CD4-positive, CD25-positive, alpha-beta regulatory T cell (primary cell): ENCODE measurements at regions not wholly inside any gene's neighbourhood (a gene's known extent, or its start where the extent isn't known, plus 50 kb on each side); places are given as distances from the start of the nearest gene placed in this dataset.
A peak's percentile ranks its signal among the peaks of the same experiment; 100 is the strongest.
"Not testable (repeated sequence)": the region's sequence is repeated elsewhere in the genome, so short reads cannot be mapped to it uniquely, and the experiment has no call there.

ENCODE experiments used
- ATAC-seq, 2 donors: fragments of 150-1000 bp; cut with Tn5 transposase; one replicate each; pipeline ENCODE4 v1.10.0; 2021; ENCODE audit warnings: low read depth in 2 of 2, moderate number of reproducible peaks in 2 of 2, moderate library complexity in 1 of 2
- DNase-seq, 3 donors: peaks; one replicate each; pipeline versions ENCODE4 v3.0.0 to v3.0.0-alpha.2; 2012 to 2022; ENCODE audit warnings: mixed read lengths in 1 of 3
- H3K27ac ChIP-seq: one replicate; pipeline ENCODE4 v1.7.0; 2013; ENCODE audit warnings: mild to moderate bottlenecking, low read length; ENCODE audit not compliant: insufficient read depth, poor library complexity, severe bottlenecking
- H3K27me3 ChIP-seq: one replicate; pipeline ENCODE4 v1.7.0; 2013; ENCODE audit warnings: low read length; ENCODE audit not compliant: control insufficient read depth, insufficient read depth
- H3K36me3 ChIP-seq: one replicate; pipeline ENCODE4 v1.7.0; 2013; ENCODE audit warnings: mild to moderate bottlenecking, low read length, moderate library complexity; ENCODE audit not compliant: control insufficient read depth, insufficient read depth
- H3K4me1 ChIP-seq: 2 replicates; pipeline ENCODE4 v1.7.0; 2013; ENCODE audit warnings: mild to moderate bottlenecking, low read length; ENCODE audit not compliant: insufficient read depth, control insufficient read depth, poor library complexity, severe bottlenecking
- H3K4me3 ChIP-seq: one replicate; pipeline ENCODE4 v1.7.0; 2013; ENCODE audit warnings: low read depth, mild to moderate bottlenecking, low read length, moderate library complexity
- H3K9me3 ChIP-seq, 2 experiments: 1 replicate in 1 of 2; 2 replicates in 1 of 2; pipeline ENCODE4 v1.7.0; 2013; ENCODE audit warnings: low read length in 2 of 2, mild to moderate bottlenecking in 1 of 2, moderate library complexity in 1 of 2; ENCODE audit not compliant: control insufficient read depth in 2 of 2
- H3K27ac Mint-ChIP-seq, 3 donors: one replicate each; pipeline ENCODE4 v1.8.0; 2020 to 2022; ENCODE audit warnings: mild to moderate bottlenecking in 3 of 3, mixed read lengths in 3 of 3, moderate library complexity in 2 of 3
- H3K27me3 Mint-ChIP-seq: one replicate; pipeline ENCODE4 v1.8.0; 2022; ENCODE audit warnings: mild to moderate bottlenecking, mixed read lengths
- H3K36me3 Mint-ChIP-seq: one replicate; pipeline ENCODE4 v1.8.0; 2020; ENCODE audit warnings: mixed read lengths
- H3K4me1 Mint-ChIP-seq, 4 donors: one replicate each; pipeline ENCODE4 v1.8.0; 2020 to 2022; ENCODE audit warnings: mixed read lengths in 4 of 4, mild to moderate bottlenecking in 1 of 4
- H3K4me3 Mint-ChIP-seq, 4 donors: one replicate each; pipeline ENCODE4 v1.8.0; 2020 to 2022; ENCODE audit warnings: mild to moderate bottlenecking in 4 of 4, mixed read lengths in 4 of 4, moderate library complexity in 3 of 4
- H3K9me3 Mint-ChIP-seq, 7 donors: one replicate each; pipeline ENCODE4 v1.8.0; 2020 to 2022; ENCODE audit warnings: mixed read lengths in 7 of 7, mild to moderate bottlenecking in 3 of 7, moderate library complexity in 2 of 7

- no peak overlapping the region for H3K27ac Mint-ChIP-seq
- no peaks in the 10 kb centered on the region for H3K9me3 ChIP-seq
- H3K27ac ChIP-seq: no peak overlapping the region
These were observed 125.0 kb downstream of the URI1 start for GRCh38 chr19:30066781-30067759.

GRCh38 chr19:30067956-30068506, 126.0 kb downstream of the URI1 start:
- H3K4me3 Mint-ChIP-seq, H3K27ac Mint-ChIP-seq: not testable (repeated sequence)

More at GRCh38 chr19:30066781-30067759, 125.0 kb downstream of the URI1 start:
- DNase-seq (no peak), ATAC-seq (no peak)
- H3K4me3 Mint-ChIP-seq: no peak overlapping the region
- H3K9me3 Mint-ChIP-seq: peaks cover 0 to 5% (median 0%) of the 10 kb centered on the region in 7 donors
- Histone ChIP-seq H3K27me3 (no peaks in the 10 kb centered on the region), H3K36me3 (no peaks in the 10 kb centered on the region), H3K4me1 (no peaks in the 10 kb centered on the region), H3K4me3 (no peak overlapping the region)
- no peaks in the 10 kb centered on the region for H3K36me3 Mint-ChIP-seq
- no peaks in the 10 kb centered on the region for H3K4me1 Mint-ChIP-seq
- H3K27me3 Mint-ChIP-seq: peaks cover 4% of the 10 kb centered on the region

GRCh38 chr19:30068528-30069395, 126.7 kb downstream of the URI1 start:
- Mint-ChIP-seq H3K4me1 (no peaks in the 10 kb centered on the region), H3K9me3 (peaks cover 0 to 5% (median 0%) of the 10 kb centered on the region in 7 donors), H3K27ac (peak overlapping the region in 1 of 3 donors; percentile 5), H3K4me3 (no peak overlapping the region), H3K27me3 (peaks cover 4% of the 10 kb centered on the region), H3K36me3 (no peaks in the 10 kb centered on the region)
- H3K4me1 ChIP-seq: no peaks in the 10 kb centered on the region
- no peak overlapping the region for H3K4me3 ChIP-seq
- H3K9me3 ChIP-seq: no peaks in the 10 kb centered on the region
- H3K27me3 ChIP-seq: no peaks in the 10 kb centered on the region
- ATAC-seq: no peak
- H3K27ac ChIP-seq: no peak overlapping the region
- H3K36me3 ChIP-seq: no peaks in the 10 kb centered on the region
- DNase-seq: no peak

More at GRCh38 chr19:30067956-30068506, 126.0 kb downstream of the URI1 start:
- ATAC-seq, H3K36me3 Mint-ChIP-seq, H3K4me1 Mint-ChIP-seq, H3K9me3 Mint-ChIP-seq, DNase-seq, H3K27me3 Mint-ChIP-seq, H3K27ac ChIP-seq, H3K36me3 ChIP-seq, H3K9me3 ChIP-seq, H3K4me3 ChIP-seq, H3K27me3 ChIP-seq, H3K4me1 ChIP-seq: not testable (repeated sequence)

GRCh38 chr19:30069535-30070197, 127.6 kb downstream of the URI1 start:
- Histone ChIP-seq H3K4me1 (no peaks in the 10 kb centered on the region), H3K27ac (no peak overlapping the region), H3K9me3 (no peaks in the 10 kb centered on the region), H3K27me3 (no peaks in the 10 kb centered on the region), H3K36me3 (no peaks in the 10 kb centered on the region), H3K4me3 (no peak overlapping the region)
- H3K9me3 Mint-ChIP-seq: peaks cover 0 to 5% (median 0%) of the 10 kb centered on the region in 7 donors
- peaks cover 4% of the 10 kb centered on the region for H3K27me3 Mint-ChIP-seq
- DNase-seq: no peak
- H3K27ac Mint-ChIP-seq: no peak overlapping the region
- ATAC-seq: no peak
- no peak overlapping the region for H3K4me3 Mint-ChIP-seq
- no peaks in the 10 kb centered on the region for H3K4me1 Mint-ChIP-seq
- no peaks in the 10 kb centered on the region for H3K36me3 Mint-ChIP-seq

- H3K36me3 Mint-ChIP-seq: no peaks in the 10 kb centered on the region
- H3K27me3 ChIP-seq: no peaks in the 10 kb centered on the region
- peaks cover 0 to 5% (median 0%) of the 10 kb centered on the region in 7 donors for H3K9me3 Mint-ChIP-seq
- H3K36me3 ChIP-seq: no peaks in the 10 kb centered on the region
- peaks cover under 1% of the 10 kb centered on the region for H3K27me3 Mint-ChIP-seq
- H3K4me3 ChIP-seq: no peak overlapping the region
- no peak for ATAC-seq
- H3K9me3 ChIP-seq: no peaks in the 10 kb centered on the region
- no peak overlapping the region for H3K27ac Mint-ChIP-seq
- H3K4me1 Mint-ChIP-seq: no peaks in the 10 kb centered on the region
- H3K4me1 ChIP-seq: no peaks in the 10 kb centered on the region
- no peak overlapping the region for H3K27ac ChIP-seq
- DNase-seq: no peak
- no peak overlapping the region for H3K4me3 Mint-ChIP-seq
These were observed 128.3 kb downstream of the URI1 start for GRCh38 chr19:30070198-30070967.

GRCh38 chr19:30070968-30071632, 129.1 kb downstream of the URI1 start:
- Mint-ChIP-seq H3K36me3 (no peaks in the 10 kb centered on the region), H3K9me3 (peaks cover 0 to 5% (median 0%) of the 10 kb centered on the region in 7 donors), H3K27me3 (no peaks in the 10 kb centered on the region), H3K4me1 (no peaks in the 10 kb centered on the region), H3K27ac (no peak overlapping the region), H3K4me3 (no peak overlapping the region)
- Histone ChIP-seq H3K36me3 (no peaks in the 10 kb centered on the region), H3K9me3 (no peaks in the 10 kb centered on the region), H3K4me1 (no peaks in the 10 kb centered on the region), H3K4me3 (no peak overlapping the region), H3K27me3 (no peaks in the 10 kb centered on the region), H3K27ac (no peak overlapping the region)
- DNase-seq: no peak
- no peak for ATAC-seq
